ENCODE measurements at regions not wholly inside any gene's neighbourhood (a gene's known extent, or its start where the extent isn't known, plus 50 kb on each side); places are given as distances from the start of the nearest gene placed in this dataset.
"Not testable (repeated sequence)": the region's sequence is repeated elsewhere in the genome, so short reads cannot be mapped to it uniquely, and the experiment has no call there.

DNA sequence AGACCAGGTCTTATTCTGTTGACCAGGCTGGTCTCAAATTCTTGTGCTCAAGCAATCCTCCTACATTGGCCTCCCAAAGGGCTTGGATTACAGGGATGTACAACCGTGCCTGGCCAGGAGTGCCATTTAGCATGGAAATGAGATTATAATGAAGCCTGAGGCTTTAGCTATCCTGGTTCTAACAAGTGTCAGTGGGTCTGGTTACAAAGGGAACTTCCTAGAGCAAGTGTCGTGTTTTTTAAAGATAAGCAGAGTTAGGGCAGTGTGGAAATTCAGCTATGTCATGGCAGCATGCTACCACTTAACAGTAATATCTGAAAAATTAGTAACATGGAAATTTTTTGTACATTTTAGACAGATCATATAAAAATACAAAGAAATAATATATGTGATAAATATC lies 339.3 kb upstream of the SPATA31A3 start:
- TF ChIP-seq EZH2phosphoT487 (IDR thresholded peaks at IDR 0.05) = not testable (repeated sequence)
- TF ChIP-seq, protein P1, sequence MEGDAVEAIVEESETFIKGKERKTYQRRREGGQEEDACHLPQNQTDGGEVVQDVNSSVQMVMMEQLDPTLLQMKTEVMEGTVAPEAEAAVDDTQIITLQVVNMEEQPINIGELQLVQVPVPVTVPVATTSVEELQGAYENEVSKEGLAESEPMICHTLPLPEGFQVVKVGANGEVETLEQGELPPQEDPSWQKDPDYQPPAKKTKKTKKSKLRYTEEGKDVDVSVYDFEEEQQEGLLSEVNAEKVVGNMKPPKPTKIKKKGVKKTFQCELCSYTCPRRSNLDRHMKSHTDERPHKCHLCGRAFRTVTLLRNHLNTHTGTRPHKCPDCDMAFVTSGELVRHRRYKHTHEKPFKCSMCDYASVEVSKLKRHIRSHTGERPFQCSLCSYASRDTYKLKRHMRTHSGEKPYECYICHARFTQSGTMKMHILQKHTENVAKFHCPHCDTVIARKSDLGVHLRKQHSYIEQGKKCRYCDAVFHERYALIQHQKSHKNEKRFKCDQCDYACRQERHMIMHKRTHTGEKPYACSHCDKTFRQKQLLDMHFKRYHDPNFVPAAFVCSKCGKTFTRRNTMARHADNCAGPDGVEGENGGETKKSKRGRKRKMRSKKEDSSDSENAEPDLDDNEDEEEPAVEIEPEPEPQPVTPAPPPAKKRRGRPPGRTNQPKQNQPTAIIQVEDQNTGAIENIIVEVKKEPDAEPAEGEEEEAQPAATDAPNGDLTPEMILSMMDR (IDR thresholded peaks at IDR 0.05) = not testable (repeated sequence)
